GM23338 (cell line): ENCODE measurements at regions not wholly inside any gene's neighbourhood (a gene's known extent, or its start where the extent isn't known, plus 50 kb on each side); places are given as distances from the start of the nearest gene placed in this dataset.

Source experiments
- ATAC-seq: fragments of 200-7000 bp; cut with Tn5 transposase; 3 replicates; pipeline ENCODE4 v1.9.1; 2020
- DNase-seq: peaks from one replicate; pipeline ENCODE4 v3.0.0-alpha.2; 2015; ENCODE audit warnings: low spot score
- H2AFZ ChIP-seq: fragments of 200-600 bp; sonication (generic); 2 replicates; pipeline ENCODE4 v1.8.0; 2016; ENCODE audit warnings: antibody characterized with exemption, mild to moderate bottlenecking, moderate library complexity
- H3F3A ChIP-seq: fragments of 200-600 bp; sonication (generic); replicated peaks from 2 replicates; pipeline ENCODE4 v1.8.0; 2017; ENCODE audit warnings: antibody characterized with exemption, mixed run types, low read depth
- H3K27ac ChIP-seq: fragments of 200-600 bp; sonication (generic); 2 replicates; pipeline ENCODE4 v1.6.1; 2016; ENCODE audit warnings: low read depth
- H3K27me3 ChIP-seq: fragments of 200-600 bp; sonication (generic); 2 replicates; pipeline ENCODE4 v1.8.0; 2016; ENCODE audit warnings: mild to moderate bottlenecking, mixed run types, moderate library complexity; ENCODE audit not compliant: insufficient read depth
- H3K36me3 ChIP-seq: fragments of 200-600 bp; sonication (generic); 2 replicates; pipeline ENCODE4 v1.8.0; 2016; ENCODE audit warnings: mild to moderate bottlenecking; ENCODE audit not compliant: insufficient read depth
- H3K4me1 ChIP-seq: fragments of 200-600 bp; sonication (generic); 2 replicates; pipeline ENCODE4 v1.8.0; 2016; ENCODE audit warnings: mild to moderate bottlenecking, moderate library complexity; ENCODE audit not compliant: insufficient read depth
- H3K4me2 ChIP-seq: fragments of 200-600 bp; sonication (generic); 2 replicates; pipeline ENCODE4 v1.7.1; 2017; ENCODE audit warnings: mixed run types
- H3K4me3 ChIP-seq: fragments of 200-600 bp; sonication (generic); 2 replicates; pipeline ENCODE4 v1.6.1; 2016; ENCODE audit warnings: mixed run types
- H3K79me2 ChIP-seq: fragments of 200-600 bp; sonication (generic); replicated peaks from 2 replicates; pipeline ENCODE4 v1.8.0; 2017; ENCODE audit warnings: mild to moderate bottlenecking; ENCODE audit not compliant: insufficient read depth
- H3K9me2 ChIP-seq: fragments of 200-600 bp; sonication (generic); 2 replicates; pipeline ENCODE4 v1.8.0; 2017; ENCODE audit not compliant: insufficient read depth
- H4K20me1 ChIP-seq: fragments of 200-600 bp; sonication (generic); replicated peaks from 2 replicates; pipeline ENCODE4 v1.8.0; 2017; ENCODE audit warnings: mild to moderate bottlenecking; ENCODE audit not compliant: insufficient read depth
- H3K27ac Mint-ChIP-seq: 2 replicates; pipeline ENCODE4 v1.8.0; 2020; ENCODE audit warnings: inconsistent platforms, mild to moderate bottlenecking, moderate library complexity, mixed read lengths
- H3K27me3 Mint-ChIP-seq: 3 replicates; pipeline ENCODE4 v1.8.0; 2022; ENCODE audit warnings: low read depth, mild to moderate bottlenecking, moderate library complexity, mixed read lengths, inconsistent platforms; ENCODE audit not compliant: insufficient read depth, poor library complexity
- H3K36me3 Mint-ChIP-seq: 3 replicates; pipeline ENCODE4 v1.8.0; 2021; ENCODE audit warnings: low read depth, mild to moderate bottlenecking, inconsistent platforms, moderate library complexity, mixed read lengths
- H3K4me1 Mint-ChIP-seq: 3 replicates; pipeline ENCODE4 v1.8.0; 2020; ENCODE audit warnings: mild to moderate bottlenecking, inconsistent platforms, mixed read lengths
- H3K4me3 Mint-ChIP-seq: 3 replicates; pipeline ENCODE4 v1.8.0; 2021; ENCODE audit warnings: moderate library complexity, mild to moderate bottlenecking, inconsistent platforms, mixed read lengths
- H3K9me3 Mint-ChIP-seq: 3 replicates; pipeline ENCODE4 v1.8.0; 2020; ENCODE audit warnings: moderate library complexity, mild to moderate bottlenecking, inconsistent platforms, mixed read lengths
- CREB1 ChIP-seq: fragments of 250-450 bp; sonication (Bioruptor Pico); IDR thresholded peaks from 2 replicates; pipeline ENCODE4 v1.5.0; 2020; ENCODE audit warnings: low read depth, mild to moderate bottlenecking, moderate library complexity
- CTCF ChIP-seq, 2 experiments: fragments of 200-600 bp in 1 of 2; sonication (generic) in 1 of 2; conservative IDR thresholded peaks; 2 replicates each; pipeline versions ENCODE4 v1.5.1 to v1.6.1; 2016 to 2017; ENCODE audit warnings: antibody characterized with exemption in 2 of 2, low read depth in 2 of 2, mild to moderate bottlenecking in 2 of 2, moderate library complexity in 1 of 2
- ETS1 ChIP-seq: IDR thresholded peaks from 2 replicates; pipeline ENCODE4 v1.6.1; 2016; ENCODE audit warnings: antibody characterized with exemption
- EZH2 ChIP-seq: fragments of 200-600 bp; sonication (generic); IDR thresholded peaks from one replicate; pipeline ENCODE4 v1.8.0; 2017; ENCODE audit warnings: antibody characterized with exemption, mild to moderate bottlenecking, low read depth; ENCODE audit not compliant: unreplicated experiment
- EZH2phosphoT487 ChIP-seq: fragments of 200-600 bp; sonication (generic); IDR thresholded peaks from one replicate; pipeline ENCODE4 v1.8.1; 2018; ENCODE audit warnings: antibody characterized with exemption; ENCODE audit not compliant: unreplicated experiment
- JUNB ChIP-seq: IDR thresholded peaks from one replicate; pipeline ENCODE4 v1.6.1; 2016; ENCODE audit warnings: antibody characterized with exemption; ENCODE audit not compliant: unreplicated experiment
- NANOG ChIP-seq: IDR thresholded peaks from 2 replicates; pipeline ENCODE4 v1.6.1; 2016; ENCODE audit warnings: antibody characterized with exemption, borderline replicate concordance
- POLR2AphosphoS5 ChIP-seq: IDR thresholded peaks from 2 replicates; pipeline ENCODE4 v1.6.1; 2016; ENCODE audit warnings: antibody characterized with exemption, low read depth
- STAT1 ChIP-seq: IDR thresholded peaks from one replicate; pipeline ENCODE4 v1.6.1; 2016; ENCODE audit warnings: antibody characterized with exemption; ENCODE audit not compliant: unreplicated experiment
- ZNF114 ChIP-seq: fragments of 250-450 bp; sonication (Bioruptor Pico); IDR thresholded peaks from 2 replicates; pipeline ENCODE4 v1.5.0; 2020; ENCODE audit warnings: mild to moderate bottlenecking, moderate library complexity
- ZNF331 ChIP-seq: fragments of 250-450 bp; sonication (Bioruptor Pico); IDR thresholded peaks from 2 replicates; pipeline ENCODE4 v1.5.0; 2020; ENCODE audit warnings: low read depth, mild to moderate bottlenecking, moderate library complexity
- ZNF462 ChIP-seq: fragments of 250-450 bp; sonication (Bioruptor Pico); IDR thresholded peaks from 2 replicates; pipeline ENCODE4 v1.5.0; 2020; ENCODE audit warnings: mild to moderate bottlenecking, moderate library complexity
- TF ChIP-seq, protein P1 (sequence below): IDR thresholded peaks from one replicate; pipeline ENCODE4 v1.6.1; 2018; ENCODE audit warnings: antibody characterized with exemption; ENCODE audit not compliant: unreplicated experiment

- Histone ChIP-seq H4K20me1 (no peaks in the 10 kb centered on the region), H3K27ac (no peak overlapping the region), H3K36me3 (peaks cover 10% of the 10 kb centered on the region; the same call in 1 of the 2 replicates), H3K79me2 (no peaks in the 10 kb centered on the region), H3K4me1 (no peaks in the 10 kb centered on the region), H3F3A (no peaks in the 10 kb centered on the region), H3K9me2 (peaks cover 2% of the 10 kb centered on the region; the same call in 1 of the 2 replicates), H3K4me3 (no peak overlapping the region), H3K4me2 (no peak overlapping the region), H3K27me3 (no peaks in the 10 kb centered on the region), H2AFZ (no peak overlapping the region)
- Mint-ChIP-seq H3K27ac (no peak overlapping the region), H3K4me3 (no peak overlapping the region), H3K36me3 (peaks cover 16% of the 10 kb centered on the region; the same call in 2 of the 3 replicates), H3K4me1 (peaks cover 4% of the 10 kb centered on the region; the same call in 2 of the 3 replicates), H3K27me3 (no peaks in the 10 kb centered on the region), H3K9me3 (peaks cover 31% of the 10 kb centered on the region)
- ATAC-seq (no peak), DNase-seq (no peak)
- TF ChIP-seq POLR2AphosphoS5 (no peak), JUNB (no peak), ZNF331 (CRISPR knock-in tag) (no peak), ZNF114 (no peak), EZH2 (no peak), CREB1 (CRISPR knock-in tag) (no peak), CTCF (conservative IDR thresholded peaks at IDR 0.05; ENCODE audit: low read depth in 2 of 2) (no peak), ZNF462 (CRISPR knock-in tag) (no peak), STAT1 (no peak), NANOG (no peak), ETS1 (no peak), EZH2phosphoT487 (no peak)
- TF ChIP-seq, protein P1, sequence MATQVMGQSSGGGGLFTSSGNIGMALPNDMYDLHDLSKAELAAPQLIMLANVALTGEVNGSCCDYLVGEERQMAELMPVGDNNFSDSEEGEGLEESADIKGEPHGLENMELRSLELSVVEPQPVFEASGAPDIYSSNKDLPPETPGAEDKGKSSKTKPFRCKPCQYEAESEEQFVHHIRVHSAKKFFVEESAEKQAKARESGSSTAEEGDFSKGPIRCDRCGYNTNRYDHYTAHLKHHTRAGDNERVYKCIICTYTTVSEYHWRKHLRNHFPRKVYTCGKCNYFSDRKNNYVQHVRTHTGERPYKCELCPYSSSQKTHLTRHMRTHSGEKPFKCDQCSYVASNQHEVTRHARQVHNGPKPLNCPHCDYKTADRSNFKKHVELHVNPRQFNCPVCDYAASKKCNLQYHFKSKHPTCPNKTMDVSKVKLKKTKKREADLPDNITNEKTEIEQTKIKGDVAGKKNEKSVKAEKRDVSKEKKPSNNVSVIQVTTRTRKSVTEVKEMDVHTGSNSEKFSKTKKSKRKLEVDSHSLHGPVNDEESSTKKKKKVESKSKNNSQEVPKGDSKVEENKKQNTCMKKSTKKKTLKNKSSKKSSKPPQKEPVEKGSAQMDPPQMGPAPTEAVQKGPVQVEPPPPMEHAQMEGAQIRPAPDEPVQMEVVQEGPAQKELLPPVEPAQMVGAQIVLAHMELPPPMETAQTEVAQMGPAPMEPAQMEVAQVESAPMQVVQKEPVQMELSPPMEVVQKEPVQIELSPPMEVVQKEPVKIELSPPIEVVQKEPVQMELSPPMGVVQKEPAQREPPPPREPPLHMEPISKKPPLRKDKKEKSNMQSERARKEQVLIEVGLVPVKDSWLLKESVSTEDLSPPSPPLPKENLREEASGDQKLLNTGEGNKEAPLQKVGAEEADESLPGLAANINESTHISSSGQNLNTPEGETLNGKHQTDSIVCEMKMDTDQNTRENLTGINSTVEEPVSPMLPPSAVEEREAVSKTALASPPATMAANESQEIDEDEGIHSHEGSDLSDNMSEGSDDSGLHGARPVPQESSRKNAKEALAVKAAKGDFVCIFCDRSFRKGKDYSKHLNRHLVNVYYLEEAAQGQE = no peak
Observed at GRCh38 chr11:93256623-93257022, 58.8 kb upstream of the SLC36A4 start.
